ENCODE measurements at regions not wholly inside any gene's neighbourhood (a gene's known extent, or its start where the extent isn't known, plus 50 kb on each side); places are given as distances from the start of the nearest gene placed in this dataset.

DNA sequence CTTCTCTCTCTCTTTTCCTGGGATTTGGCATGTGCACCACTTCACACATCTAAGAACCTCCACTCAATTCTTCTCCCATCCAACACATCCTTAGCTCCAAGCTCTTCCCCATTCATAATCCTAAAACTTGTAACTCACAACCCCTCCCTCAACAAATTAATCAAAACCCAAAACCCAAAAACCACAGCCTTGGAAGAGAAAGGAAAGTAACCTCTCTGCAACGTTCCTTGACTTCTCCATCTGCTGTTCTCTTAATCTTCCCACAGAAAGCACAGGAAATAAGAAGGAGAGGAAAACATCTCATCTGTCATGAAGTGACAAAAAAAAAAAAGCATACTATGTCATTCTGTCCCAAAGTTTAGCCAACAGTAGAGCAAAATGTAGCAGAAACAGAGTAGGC is 66.2 kb downstream of the DRD1 start:
- TF ChIP-seq CTCF (conservative IDR thresholded peaks at IDR 0.05; ENCODE audit: low read depth, low read length) (no peak), EZH2 (IDR thresholded peaks at IDR 0.05; ENCODE audit: low read length, unreplicated experiment) (no peak), EZH2phosphoT487 (IDR thresholded peaks at IDR 0.05; ENCODE audit: borderline replicate concordance, low read length) (no peak)
